T-helper 1 cell treated with Interleukin-12 subunit alpha and Interleukin-12 subunit beta and Interleukin-4 antibody, amounts not matched to agents 30 ng/mL and 1 ng/mL, for 36 hours (primary cell): ENCODE measurements at regions not wholly inside any gene's neighbourhood (a gene's known extent, or its start where the extent isn't known, plus 50 kb on each side); places are given as distances from the start of the nearest gene placed in this dataset.

ENCODE experiments used
- intact Hi-C: fragments of 100-400 bp; cut with micrococcal nuclease; formaldehyde crosslinking; loops from one replicate; pipeline ENCODE4 v1.15.1; 2024

GRCh38 chr6:91717094-91717493, 1130.2 kb upstream of the MAP3K7 start:
- intact Hi-C loops, result no loop called here

- intact Hi-C loops, result no loop called here
Observed at GRCh38 chr6:91716361-91716760, 1129.5 kb upstream of the MAP3K7 start.

GRCh38 chr6:91715171-91715805, 1128.4 kb upstream of the MAP3K7 start:
- intact Hi-C loops, result no loop called here

- intact Hi-C loops, result no loop called here
Observed at GRCh38 chr6:91713911-91714310, 1127.0 kb upstream of the MAP3K7 start.

GRCh38 chr6:91711518-91711917, 1124.6 kb upstream of the MAP3K7 start:
- intact Hi-C loops, result no loop called here

GRCh38 chr6:91710342-91710741, 1123.5 kb upstream of the MAP3K7 start:
- intact Hi-C loops, result no loop called here

- intact Hi-C loops, result no loop called here
Observed at GRCh38 chr6:91708534-91708933, 1121.7 kb upstream of the MAP3K7 start.

- intact Hi-C loops, result no loop called here
Observed at GRCh38 chr6:91705646-91706045, 1118.8 kb upstream of the MAP3K7 start.

- intact Hi-C loops, result no loop called here
Observed at GRCh38 chr6:91704531-91704930, 1117.7 kb upstream of the MAP3K7 start.

- intact Hi-C loops, result no loop called here
Observed at GRCh38 chr6:91697010-91697695, 1110.3 kb upstream of the MAP3K7 start.

- intact Hi-C loops, result no loop called here
Observed at GRCh38 chr6:91695221-91695620, 1108.3 kb upstream of the MAP3K7 start.

- intact Hi-C loops, result no loop called here
Observed at GRCh38 chr6:91694016-91694654, 1107.3 kb upstream of the MAP3K7 start.

- intact Hi-C loops, result no loop called here
Observed at GRCh38 chr6:91691449-91691848, 1104.6 kb upstream of the MAP3K7 start.

GRCh38 chr6:91683240-91683639, 1096.4 kb upstream of the MAP3K7 start:
- intact Hi-C loops, result no loop called here

- intact Hi-C loops, result no loop called here
Observed at GRCh38 chr6:91681296-91681695, 1094.4 kb upstream of the MAP3K7 start.

- intact Hi-C loops, result no loop called here
Observed at GRCh38 chr6:91678679-91679446, 1092.0 kb upstream of the MAP3K7 start.

GRCh38 chr6:91672201-91672600, 1085.3 kb upstream of the MAP3K7 start:
- intact Hi-C loops, result no loop called here

GRCh38 chr6:91669871-91670268, 1083.0 kb upstream of the MAP3K7 start:
- intact Hi-C loops, result no loop called here

GRCh38 chr6:91669154-91669870, 1082.4 kb upstream of the MAP3K7 start:
- intact Hi-C loops, result no loop called here

GRCh38 chr6:91667596-91667995, 1080.7 kb upstream of the MAP3K7 start:
- intact Hi-C loops, result no loop called here

- intact Hi-C loops, result no loop called here
Observed at GRCh38 chr6:91664327-91664959, 1077.6 kb upstream of the MAP3K7 start.
